IMR-90 (cell line): ENCODE measurements at regions not wholly inside any gene's neighbourhood (a gene's known extent, or its start where the extent isn't known, plus 50 kb on each side); places are given as distances from the start of the nearest gene placed in this dataset.

ENCODE experiments used
- CEBPB ChIP-seq: IDR thresholded peaks from 2 replicates; pipeline ENCODE4 v1.6.1; 2012; ENCODE audit warnings: low read depth, low read length, improper control_type of control experiment
- CTCF ChIP-seq: conservative IDR thresholded peaks from 2 replicates; pipeline ENCODE4 v1.5.1; 2012; ENCODE audit warnings: mild to moderate bottlenecking, low read depth, low read length, improper control_type of control experiment
- USF2 ChIP-seq: fragments of 150-350 bp; IDR thresholded peaks from 2 replicates; pipeline ENCODE4 v1.6.1; 2017; ENCODE audit warnings: mild to moderate bottlenecking, antibody characterized with exemption, low read length, low read depth

DNA sequence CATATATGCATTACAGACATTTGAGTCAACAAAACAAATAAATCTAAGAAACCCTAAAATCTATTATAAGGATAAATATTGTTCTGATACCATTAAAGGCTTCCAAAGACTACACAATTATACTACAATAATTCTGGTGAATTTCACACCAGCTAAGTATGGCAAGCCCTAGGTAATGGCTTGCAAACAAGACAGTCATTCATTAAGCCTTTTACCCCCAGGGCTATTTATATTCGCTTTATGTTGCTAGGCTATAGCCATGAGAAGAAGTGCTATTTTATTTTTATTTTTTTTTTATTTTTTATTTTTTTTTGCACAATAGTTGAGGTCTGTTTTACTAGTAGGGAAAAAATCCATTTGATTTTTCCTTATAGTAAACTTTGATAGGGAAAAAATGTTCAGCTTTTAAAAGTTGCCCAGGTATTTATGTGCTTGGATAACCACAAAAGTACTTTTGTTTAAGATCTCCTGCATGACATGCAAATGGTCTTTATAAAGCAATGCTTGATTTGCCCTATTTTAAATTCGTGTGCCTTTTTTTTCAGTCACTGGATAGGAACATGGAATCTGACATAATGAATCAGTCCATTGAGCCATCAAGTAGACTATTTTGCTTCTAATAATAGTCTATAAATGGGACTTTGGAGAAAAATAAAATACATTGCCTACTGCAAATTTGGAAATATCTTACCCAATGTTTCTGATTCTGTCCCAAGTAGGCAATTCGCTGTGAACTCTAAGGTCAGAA lies 946.3 kb upstream of the COX7C start:
- TF ChIP-seq CTCF (no peak), CEBPB (no peak), USF2 (no peak)
